Fibroblast of skin of left quadriceps (primary cell): ENCODE measurements at regions not wholly inside any gene's neighbourhood (a gene's known extent, or its start where the extent isn't known, plus 50 kb on each side); places are given as distances from the start of the nearest gene placed in this dataset.
"Not testable (repeated sequence)": the region's sequence is repeated elsewhere in the genome, so short reads cannot be mapped to it uniquely, and the experiment has no call there.

ENCODE experiments used
- DNase-seq, 2 experiments: peaks; one replicate each; pipeline ENCODE4 v3.0.0-alpha.2; 2013; ENCODE audit warnings: low read depth in 2 of 2

DNA sequence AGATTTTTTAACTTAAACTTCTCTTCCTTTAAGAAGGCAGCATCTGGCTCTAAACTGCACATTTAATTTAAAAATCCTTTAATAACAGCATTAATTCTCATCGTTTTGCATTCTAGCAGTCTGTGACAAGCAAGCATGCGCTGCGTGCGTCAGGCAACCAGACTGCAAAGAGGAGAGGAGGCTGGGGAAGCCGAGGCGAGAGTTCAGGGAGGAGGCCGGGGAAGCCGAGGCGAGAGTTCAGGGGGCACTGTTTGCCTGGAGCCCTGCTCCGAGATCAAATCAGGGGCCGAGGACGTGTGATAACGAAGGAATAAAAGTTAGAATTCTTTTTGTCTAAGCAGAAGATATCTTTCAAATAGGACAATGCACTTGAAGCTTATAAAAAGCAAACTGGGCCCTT lies 435.7 kb downstream of the EFNB2 start:
- no peak for DNase-seq

DNA sequence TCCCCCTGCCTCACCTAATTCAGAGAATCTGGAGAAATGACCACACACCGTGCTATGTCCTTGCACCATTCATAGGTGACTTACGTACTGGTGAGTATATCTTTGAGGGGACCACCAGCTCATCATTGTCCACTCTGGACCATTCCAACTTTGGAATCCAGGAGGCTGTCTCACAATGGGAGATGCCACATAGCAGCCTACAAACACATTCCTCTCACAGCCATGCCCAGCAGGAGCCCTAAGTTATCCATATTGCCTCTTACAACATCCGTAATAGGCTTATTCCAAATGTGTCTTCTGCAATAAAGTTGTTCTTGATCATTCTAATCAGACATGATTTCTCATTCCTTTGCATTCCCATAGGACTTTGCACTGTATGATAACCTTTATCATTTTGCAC lies 436.7 kb downstream of the EFNB2 start:
- DNase-seq: no peak

DNA sequence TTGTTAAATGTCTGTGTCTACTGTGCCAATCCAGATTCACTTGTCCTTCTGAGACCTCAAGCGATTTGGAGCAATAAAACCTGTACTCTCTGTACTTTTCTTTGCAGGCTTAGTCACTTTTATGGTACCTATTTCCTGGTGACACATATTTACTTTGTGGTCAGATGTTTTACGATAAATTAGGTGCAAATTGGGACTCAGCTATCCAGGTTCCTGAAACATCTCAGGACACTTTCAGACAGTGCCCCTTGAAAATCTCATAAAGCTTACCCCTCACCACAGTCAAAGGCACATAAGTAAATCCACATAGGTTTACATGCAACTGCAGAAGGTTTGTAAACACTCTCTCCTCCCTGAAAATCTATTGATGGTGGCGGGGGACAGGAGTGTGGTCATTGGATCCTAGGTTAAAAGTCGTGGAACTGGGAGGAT lies 438.8 kb downstream of the EFNB2 start:
- no peak for DNase-seq

DNA sequence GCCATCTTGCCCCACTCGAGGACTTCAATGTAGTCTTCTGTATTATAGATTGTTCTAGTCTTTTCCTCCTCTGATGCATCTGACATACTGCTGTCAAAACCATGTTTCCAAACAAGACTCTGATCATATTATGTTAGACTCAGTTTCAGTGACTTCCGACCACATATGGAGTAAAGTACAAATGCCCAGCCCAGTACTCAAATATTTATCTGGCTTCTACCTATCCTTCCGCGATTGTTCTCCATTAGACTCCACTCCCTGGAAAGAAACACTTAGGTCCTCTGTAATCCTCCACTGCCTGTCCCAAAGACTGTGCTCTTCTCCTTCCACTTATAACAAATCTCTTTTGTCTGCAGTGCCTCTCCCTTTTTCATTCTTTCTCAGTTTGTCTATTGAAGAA lies 439.5 kb downstream of the EFNB2 start:
- no peak for DNase-seq

DNA sequence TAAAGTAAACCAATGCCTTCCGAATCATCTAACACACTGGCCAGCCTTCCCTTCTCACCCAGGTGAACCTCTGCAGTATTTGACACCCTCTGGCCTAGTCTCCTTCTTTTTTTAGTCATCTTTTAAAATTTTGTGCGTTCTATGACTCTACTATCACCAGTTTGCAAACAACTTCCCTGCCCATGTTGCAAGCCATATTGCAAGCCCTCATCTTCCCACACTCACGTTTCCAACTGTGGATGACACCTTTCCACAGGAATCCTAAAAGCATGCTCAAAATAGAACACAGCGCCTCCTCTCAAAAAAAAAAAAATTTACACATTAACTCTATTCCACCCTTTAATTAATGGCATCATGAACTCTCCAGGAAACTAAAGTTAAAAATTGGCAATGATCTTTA lies 440.1 kb downstream of the EFNB2 start:
- DNase-seq: no peak

DNA sequence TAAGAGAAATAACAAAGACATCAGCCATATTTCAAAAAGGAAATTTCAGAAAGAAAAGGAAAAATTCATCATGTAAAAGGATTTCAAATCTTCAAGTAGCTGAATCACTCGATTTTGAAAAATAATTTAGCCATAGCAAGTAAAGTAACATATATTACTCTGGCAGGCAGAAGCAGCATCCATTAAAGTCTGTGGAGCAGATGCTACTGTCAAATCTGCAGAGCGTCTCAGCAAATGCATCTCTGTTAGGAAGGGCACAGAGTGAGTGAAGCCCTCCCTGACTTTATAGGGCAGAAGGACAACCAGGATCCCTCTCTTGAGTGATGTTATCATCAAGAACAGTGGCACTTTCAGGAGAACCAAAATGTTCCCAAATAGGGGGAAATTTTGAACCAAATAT lies 445.5 kb downstream of the EFNB2 start:
- no peak for DNase-seq

DNA sequence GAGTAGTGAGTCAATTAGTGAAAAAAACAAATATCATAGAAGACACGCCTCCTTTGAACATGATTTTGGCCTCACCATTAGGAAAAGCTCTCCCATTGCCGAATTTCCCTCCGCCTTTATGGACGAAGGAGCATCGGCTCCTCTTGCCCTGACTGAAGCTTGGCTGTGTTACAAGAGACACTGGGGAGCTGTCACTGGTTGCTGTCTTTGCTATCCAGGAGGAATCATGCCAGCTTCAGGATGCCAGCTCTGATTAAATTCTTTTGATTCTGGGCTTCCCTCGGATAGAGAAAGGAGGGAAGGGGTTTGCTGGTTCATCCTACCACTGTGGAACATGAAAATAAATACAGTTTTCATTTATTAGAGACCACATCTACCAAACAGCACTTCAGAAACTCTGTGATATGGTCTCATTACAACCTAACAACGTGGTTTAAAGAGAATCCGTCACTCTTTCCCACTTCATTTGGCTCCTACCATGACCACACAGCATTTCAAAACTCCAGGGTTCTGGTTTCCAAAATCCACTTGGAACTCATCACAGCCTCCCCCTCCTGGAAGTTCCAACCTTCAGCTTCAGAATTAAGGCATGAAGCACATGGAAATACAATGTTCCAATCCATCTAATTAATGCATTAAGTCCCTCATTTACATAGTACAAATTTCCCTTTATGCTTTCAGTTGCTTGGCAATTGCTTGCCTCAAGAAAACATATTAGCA lies 446.0 kb downstream of the EFNB2 start:
- DNase-seq: no peak

DNA sequence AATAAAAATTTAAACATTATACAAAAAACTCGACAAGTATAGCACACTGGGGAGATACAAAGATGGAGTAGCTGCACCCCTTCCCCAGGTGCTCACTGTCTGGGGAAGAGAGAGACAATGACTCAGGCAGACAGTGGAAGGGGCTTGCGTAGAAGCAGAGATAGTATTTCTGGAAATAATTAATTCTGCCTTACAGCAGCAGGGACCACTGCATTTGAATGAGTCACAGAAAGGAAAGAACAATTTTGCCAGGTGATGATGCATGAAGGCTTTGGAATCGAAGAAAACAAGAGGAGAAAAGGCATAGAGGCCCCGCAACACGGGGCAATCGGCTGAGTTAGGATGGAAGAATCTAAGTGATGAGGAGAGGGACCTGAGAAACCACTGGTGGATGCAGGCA lies 447.4 kb downstream of the EFNB2 start:
- DNase-seq: no peak

DNA sequence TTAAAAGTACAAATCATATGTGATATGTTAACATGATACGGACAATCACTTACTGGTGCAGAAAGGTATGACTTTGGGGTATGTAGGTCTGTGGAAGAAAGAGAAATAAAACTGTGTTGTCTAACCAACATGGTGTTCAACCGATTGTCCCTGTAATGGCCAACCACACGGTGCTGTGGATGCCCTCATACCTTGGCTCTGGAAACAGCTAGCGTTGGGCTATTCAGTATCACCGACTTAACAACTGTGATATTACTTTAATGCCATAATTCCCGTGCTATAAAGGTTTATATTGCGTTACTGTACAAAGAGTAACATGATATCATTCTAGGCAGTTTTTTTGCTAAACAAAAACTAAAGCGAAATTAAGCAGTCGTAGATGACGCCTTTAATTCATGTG lies 448.3 kb downstream of the EFNB2 start:
- DNase-seq: no peak

DNA sequence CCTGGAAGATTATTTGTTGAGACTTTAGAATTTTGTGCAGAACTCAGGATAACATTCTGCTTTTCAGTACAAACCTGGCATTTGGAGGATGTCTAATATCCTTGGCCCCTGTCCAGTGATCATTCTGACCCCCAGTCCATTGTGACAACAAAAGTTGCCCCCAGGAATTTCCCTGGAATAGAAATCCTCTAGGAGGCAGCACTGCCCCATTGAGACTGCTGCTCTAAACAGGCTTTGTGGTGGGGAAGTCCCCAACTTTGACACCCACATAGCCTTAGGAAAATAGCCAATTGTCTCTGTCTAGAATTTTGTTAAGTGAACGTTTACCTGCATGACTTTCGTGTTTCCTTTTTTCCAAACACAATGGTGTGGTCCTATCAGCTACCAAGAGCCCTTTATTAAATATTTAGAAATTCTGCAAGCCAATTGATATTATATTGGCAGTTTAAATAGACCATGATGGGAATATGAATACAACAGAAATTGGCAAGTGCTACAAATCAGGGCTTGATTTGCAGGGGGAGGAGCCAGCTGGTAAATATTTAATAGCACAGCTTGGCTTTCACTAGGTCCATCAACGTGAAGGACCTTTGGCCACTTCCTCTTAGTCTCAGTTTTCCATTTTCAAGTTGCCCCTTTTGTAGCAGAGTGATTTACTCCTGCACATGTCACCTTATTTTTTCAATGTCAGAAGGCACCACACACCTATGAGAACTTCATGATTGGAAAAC lies 451.7 kb downstream of the EFNB2 start:
- no peak for DNase-seq

DNA sequence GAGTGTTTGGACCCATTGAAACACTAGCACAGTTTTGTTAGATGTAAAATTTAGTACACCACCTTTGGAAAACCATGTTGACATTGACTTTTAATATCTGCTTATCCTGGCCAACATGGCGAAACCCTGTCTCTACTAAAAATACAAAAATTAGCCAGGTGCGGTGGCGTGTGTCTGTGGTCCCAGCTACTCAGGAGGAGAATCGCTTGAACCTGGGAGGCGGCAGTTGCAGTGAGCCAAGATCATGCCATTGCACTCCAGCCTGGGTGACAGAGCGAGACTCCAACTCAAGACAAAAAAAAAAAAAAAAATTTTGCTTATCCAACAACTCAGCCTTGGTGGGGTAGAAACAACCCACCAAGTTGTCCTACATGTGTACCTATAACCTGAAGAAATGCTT lies 454.2 kb downstream of the EFNB2 start:
- DNase-seq: not testable (repeated sequence)

DNA sequence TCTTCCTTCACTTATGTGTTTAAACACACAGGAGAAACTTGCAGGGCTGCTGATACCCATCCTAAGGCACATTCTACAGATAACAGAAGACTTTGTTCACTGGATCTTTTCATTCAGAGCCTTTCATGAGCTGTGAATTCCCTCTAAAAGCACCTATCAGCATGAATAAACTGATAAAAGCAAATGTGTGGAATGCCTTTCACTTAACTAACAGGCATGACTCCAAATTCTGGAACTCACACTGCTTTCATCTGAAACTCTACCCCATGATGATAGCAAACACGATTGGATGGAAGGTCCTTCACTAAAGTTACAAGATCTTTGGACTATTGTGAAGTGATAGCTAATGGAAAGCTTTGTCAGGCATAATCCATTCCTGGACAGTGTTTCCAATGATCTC lies 457.3 kb downstream of the EFNB2 start:
- no peak for DNase-seq

DNA sequence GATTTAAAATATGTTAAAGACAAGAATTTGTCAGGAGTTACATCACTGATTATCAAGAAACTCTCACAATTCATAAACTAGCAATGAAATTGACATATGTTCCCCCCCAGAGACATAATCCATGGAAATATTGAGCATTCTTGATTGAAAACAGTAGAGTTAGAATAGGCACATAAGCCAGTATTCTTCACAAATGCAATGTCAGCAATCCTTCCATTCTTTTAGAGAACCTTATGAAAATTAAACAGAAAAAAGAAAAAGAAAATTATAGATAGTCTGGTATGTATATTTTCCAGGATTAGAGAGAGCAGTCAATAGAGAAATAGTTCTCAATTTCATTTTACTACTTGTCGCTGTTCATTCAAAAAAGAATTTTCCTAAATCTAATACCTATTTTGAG lies 458.4 kb downstream of the EFNB2 start:
- no peak for DNase-seq

DNA sequence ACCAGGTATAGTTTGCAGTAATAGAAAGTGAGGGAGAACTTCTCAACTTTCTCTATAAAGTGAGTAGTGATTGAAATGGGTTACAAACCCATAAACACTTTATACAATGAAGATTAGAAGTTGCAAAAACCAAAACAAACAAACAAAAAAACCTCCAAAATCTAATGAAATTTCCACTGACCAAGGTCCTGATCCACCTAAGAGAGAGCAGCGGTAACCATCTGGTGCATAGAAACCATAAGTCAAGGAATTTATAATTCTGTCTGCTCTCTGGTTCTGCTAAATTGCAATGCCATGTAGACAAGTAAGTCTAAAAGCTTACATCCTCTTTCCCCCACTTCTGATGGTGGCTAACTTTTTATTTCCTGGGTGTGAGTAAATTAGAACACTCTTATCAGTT lies 463.4 kb downstream of the EFNB2 start:
- no peak for DNase-seq

DNA sequence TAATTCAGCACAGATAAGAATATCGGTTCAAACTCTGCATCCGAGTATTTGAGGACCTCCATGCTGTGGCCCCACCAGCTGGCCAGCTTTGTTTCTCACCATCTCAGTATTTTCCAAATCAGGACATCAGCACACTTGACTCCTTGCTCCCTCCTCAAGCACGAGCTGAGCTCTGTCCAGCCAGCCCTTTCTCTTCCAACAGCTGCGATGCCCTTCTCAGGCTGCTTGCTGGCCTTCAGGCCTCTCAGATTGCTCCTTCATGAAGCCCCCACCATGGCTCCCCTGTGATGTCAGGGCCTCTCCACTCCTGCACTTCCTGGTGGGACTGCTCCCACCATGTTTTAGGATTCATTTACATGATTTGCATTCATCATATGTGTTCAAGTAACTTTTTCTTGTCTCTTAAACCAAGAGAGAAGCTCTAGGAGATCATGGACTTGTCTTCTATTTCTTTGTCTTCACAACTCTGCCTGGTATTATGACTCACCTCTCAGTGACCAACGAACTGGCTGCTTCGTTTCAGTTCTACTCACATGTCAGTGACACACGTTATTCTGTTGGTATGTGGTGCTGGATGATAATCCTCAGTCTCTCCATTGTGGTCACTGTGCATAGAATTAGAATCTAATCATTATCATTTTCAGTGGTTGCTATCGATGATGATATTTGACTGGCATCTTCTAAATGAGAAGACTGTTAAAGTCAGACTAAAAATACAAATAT lies 471.7 kb downstream of the EFNB2 start:
- DNase-seq: peak; percentile 53 to 57

DNA sequence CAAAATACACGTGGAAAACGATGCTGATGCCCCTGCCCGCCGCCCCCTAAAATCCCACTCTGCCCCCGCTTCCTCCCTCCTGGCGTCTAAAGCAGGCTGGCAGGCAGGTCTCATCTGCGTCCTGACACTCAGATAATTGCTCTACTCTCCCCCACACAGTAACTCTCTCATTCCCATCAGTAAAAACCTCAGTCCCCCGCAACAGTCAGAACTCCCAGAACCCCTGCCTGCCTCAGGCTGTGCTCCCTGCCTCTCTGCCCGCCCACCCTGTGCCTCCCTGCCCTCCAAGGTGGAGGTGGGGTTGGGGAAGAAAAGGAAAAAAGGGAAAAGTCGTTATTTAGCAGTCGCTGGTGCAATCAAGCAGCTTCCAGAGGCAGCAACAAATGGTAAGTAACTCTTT lies 473.7 kb downstream of the EFNB2 start:
- no peak for DNase-seq

DNA sequence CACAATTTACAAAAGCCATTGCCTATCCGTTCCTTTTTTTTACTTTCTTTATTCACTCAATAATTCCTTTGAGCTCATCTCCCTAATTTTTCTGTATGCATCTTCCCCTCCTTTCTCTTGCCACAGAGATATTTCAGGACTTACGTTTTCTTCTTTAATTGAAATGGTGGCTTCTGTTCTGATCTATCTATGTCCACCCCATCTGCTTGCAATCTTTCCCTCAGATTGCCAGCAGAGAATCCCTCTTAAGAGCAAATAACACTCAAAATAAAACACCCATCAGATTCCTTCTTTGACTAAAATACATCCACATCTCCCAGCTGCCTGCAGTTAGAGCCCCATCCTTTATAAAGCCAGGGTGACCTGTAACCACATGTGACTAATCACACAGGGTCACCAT lies 478.6 kb downstream of the EFNB2 start:
- DNase-seq: no peak

DNA sequence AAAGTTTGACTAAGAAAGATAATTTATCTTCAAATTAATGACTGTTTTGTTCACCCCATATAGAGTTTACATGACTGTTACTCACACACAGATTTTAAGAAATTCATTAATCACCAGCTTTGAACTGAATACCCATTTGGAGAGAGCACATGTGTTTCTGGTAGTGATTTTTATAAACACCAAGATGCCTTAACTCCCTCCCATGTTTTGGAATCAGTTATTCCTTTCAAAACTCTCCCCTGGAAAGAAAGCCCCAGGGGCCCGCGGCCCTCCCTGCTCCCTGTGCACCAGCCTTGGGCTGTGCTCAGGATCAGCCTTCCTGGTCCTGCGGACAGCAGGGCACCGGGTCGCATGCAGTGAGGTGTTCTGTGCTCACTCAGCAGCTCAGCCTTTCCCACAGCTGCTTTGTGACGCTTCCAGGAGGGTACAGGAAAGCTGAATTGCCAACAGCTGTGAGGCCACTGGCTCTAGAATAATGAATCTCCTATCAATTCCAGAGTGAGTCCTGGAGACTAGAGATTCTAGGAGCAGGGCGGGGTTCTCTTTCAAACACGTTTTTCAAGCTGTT lies 483.2 kb downstream of the EFNB2 start:
- DNase-seq: peak in 1 of 2 experiments; percentile 29

DNA sequence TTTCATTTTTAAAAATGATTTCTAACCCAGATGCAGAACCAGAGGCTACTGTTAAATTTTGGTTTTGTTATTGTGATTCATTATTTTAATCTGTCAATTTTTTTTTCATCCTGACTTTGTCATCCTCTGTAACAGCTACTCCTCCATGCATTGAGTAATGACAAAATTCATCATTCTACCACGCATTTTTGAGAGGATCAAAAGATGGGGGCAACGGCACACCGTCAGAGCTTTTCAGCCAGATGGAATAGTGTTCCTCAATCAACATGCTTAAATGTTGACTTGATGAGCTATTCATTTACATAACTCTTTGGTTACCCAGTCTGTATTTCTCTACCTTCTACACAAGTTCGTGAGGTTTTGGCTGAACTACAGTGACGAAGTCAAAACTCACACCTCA lies 486.3 kb downstream of the EFNB2 start:
- DNase-seq: no peak

DNA sequence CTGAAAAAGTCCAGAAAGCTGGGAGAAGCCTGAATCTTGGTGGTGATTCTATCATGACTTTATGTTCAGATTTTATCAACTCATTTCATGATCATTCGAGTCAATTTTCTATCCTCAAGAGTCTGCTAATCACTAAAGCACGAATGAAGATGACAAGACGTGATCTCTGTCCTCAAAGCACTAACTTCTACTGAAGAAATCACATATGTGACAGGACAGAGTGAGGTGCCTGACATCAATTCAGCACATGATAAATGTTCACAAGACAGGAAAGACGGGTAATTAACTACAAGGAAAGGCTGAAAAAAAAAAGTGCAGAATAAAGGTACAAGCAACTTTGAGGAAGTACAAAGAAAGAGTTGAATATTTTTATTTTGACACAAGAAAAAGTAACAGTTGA lies 487.1 kb downstream of the EFNB2 start:
- DNase-seq: no peak

DNA sequence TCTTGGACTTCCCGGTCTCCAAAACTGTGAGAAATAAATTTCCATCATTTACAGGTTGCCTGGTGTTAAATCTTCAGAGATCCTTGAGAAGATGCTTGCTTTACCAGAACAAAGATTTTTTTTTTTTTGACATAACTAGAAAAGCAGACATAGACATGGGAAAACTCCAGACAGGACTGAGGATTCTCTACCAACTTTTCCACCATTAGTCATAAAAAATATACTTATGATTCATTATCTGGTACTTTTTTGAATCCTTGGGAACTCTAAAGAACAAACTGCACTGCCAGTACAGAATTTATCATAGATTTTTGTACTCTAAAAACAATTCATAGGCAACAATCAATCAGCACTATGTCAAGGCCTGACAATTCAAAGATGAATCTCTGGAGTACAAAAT lies 487.6 kb downstream of the EFNB2 start:
- no peak for DNase-seq

DNA sequence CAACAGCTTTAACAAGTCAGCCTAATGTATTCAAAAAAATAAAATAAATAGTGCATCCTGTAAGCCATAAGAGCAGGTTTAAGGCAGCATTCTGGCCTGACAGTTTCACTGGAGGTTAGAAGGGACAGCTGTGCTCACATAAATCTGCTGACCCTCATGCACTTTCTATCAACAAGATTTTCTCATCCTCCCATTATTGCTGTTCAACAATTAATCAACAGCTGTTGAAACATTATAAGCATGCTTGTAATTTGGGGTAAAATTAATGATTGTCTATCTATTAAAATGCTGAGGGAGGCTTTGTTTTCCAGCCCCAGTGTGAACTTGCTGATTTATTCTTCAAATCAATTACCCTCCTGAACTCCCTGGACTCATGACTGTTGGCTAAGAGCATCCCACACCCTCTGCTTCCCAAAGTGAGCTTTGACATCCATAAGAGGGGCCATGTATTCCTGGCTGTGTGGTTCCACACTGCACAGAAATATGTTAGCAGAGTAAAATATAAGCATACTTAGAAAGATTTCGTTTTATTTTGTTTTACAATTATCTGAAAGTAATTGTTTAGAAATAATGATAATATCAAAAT lies 492.4 kb downstream of the EFNB2 start:
- DNase-seq: no peak
